PC-9 (cell line): ENCODE measurements at regions not wholly inside any gene's neighbourhood (a gene's known extent, or its start where the extent isn't known, plus 50 kb on each side); places are given as distances from the start of the nearest gene placed in this dataset.
"Not testable (repeated sequence)": the region's sequence is repeated elsewhere in the genome, so short reads cannot be mapped to it uniquely, and the experiment has no call there.

Source experiments
- EZH2 ChIP-seq: fragments of 200-600 bp; sonication (generic); IDR thresholded peaks from 2 replicates; pipeline ENCODE4 v1.8.0; 2017; ENCODE audit warnings: antibody characterized with exemption, low read depth
- TF ChIP-seq, protein P1 (sequence below): fragments of 200-600 bp; sonication (generic); conservative IDR thresholded peaks from 2 replicates; pipeline ENCODE4 v1.6.1; 2017; ENCODE audit warnings: mixed run types, antibody characterized with exemption, mild to moderate bottlenecking, moderate library complexity

DNA sequence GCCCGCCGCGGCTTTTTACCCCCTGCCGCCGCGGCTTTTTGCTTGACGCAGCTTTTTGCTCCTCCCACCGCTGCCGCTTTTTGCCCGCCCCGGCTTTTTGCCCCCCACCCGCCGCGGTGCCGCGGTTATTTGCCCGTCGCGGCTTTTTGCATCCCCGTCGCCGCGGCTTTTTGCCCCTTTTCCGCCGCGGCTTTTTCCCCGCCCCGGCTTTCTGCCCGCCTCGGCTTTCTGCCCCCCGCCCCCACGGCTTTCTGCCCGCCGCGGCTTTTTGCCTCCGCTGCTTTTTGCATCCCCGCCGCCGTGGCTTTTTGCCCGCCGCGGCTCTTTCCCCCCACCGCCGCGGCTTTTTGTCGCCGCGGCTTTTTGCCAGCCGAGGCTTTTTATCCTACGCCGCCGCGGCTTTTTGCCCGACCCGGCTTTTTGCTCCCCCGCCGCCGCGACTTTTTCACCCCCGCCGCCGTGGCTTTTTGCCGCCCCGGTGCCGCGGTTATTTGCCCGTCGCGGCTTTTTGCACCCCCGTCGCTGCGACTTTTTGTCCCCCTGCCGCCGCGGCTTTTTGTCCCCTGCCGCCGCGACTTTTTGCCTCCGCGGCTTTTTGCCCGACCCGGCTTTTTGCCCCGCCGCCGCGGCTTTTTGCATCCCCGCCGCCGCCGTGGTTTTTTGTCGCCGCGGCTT, 105.5 kb upstream of the FAM72C start:
- TF ChIP-seq, protein P1, sequence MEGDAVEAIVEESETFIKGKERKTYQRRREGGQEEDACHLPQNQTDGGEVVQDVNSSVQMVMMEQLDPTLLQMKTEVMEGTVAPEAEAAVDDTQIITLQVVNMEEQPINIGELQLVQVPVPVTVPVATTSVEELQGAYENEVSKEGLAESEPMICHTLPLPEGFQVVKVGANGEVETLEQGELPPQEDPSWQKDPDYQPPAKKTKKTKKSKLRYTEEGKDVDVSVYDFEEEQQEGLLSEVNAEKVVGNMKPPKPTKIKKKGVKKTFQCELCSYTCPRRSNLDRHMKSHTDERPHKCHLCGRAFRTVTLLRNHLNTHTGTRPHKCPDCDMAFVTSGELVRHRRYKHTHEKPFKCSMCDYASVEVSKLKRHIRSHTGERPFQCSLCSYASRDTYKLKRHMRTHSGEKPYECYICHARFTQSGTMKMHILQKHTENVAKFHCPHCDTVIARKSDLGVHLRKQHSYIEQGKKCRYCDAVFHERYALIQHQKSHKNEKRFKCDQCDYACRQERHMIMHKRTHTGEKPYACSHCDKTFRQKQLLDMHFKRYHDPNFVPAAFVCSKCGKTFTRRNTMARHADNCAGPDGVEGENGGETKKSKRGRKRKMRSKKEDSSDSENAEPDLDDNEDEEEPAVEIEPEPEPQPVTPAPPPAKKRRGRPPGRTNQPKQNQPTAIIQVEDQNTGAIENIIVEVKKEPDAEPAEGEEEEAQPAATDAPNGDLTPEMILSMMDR = not testable (repeated sequence)
- not testable (repeated sequence) for TF ChIP-seq EZH2
